ENCODE measurements at regions not wholly inside any gene's neighbourhood (a gene's known extent, or its start where the extent isn't known, plus 50 kb on each side); places are given as distances from the start of the nearest gene placed in this dataset.

DNA sequence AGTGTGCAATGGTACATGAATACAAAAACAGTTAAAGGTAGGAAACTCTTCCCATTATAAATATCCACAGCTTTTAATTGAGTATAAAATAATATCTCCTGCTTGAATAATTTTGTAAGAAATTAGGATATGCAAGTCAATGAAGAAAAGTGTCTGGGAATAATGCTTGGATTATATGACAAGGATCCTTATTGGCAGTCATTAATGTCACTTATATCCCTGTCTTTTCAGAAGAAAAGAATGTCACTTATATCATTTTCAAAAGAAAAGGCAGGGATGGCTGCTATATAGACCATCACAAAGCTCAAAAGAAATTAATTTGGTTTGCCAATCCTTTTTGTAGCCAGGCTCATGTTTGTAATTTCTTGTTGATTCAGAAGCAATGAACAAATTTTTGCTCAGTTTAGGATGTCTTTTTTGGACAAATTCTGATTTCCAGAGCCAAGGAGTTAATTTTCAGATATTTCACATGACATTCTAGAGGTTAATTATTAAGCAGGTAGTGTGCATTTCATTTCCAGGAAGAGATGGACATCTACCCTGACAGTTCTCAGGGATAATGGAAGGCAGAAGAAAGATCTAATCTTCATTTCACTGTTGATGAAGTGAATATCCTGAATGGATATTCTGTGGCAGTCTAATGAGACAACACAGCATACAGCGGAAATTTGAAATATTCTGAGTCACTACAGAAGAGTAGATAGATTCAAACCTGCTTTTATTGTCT, 299.8 kb downstream of the RPS29 start:
- no peak for TF ChIP-seq CTCF (IDR thresholded peaks at IDR 0.05)
- no peak for TF ChIP-seq ZFX (IDR thresholded peaks at IDR 0.05; ENCODE audit: borderline replicate concordance)

All from 22Rv1 (cell line).